ENCODE measurements at regions not wholly inside any gene's neighbourhood (a gene's known extent, or its start where the extent isn't known, plus 50 kb on each side); places are given as distances from the start of the nearest gene placed in this dataset.

DNA sequence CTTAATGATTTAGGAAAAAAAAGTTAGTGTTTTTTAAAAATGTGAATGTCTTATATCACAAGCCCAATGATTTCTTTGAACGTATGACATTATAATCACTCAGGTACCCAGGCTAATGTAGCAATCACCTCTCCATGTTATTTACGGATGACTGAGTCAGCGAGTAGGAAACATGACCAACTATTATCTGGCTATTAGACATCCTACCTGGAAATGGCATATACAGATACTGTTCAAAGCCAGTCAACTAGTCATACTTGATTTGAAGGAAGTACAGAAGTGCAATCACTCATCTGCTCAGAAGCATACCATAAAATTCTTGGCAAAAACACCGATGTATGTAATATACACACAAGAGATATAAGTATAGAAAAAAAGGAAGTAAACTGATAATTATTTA lies 732.5 kb downstream of the ARAP2 start:
- DNase-seq, result no peak

DNA sequence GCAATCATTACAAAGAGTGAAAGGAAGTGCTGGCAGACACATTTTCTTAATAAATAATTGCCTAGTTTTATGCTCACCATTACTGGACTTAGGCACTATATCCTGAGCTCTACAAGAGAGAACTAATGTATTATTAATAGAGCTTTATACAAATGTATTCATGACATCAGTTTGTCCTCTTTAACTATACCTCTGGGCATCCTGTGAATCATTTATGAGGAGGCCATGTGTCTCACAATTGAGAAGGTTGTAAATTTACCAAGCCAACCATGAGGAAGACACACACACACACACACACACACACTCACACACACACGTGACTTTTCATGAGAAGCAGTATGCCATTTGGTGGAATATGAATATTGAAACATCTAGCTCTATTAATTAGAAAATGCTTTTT lies 728.2 kb downstream of the ARAP2 start:
- DNase-seq, result no peak

DNA sequence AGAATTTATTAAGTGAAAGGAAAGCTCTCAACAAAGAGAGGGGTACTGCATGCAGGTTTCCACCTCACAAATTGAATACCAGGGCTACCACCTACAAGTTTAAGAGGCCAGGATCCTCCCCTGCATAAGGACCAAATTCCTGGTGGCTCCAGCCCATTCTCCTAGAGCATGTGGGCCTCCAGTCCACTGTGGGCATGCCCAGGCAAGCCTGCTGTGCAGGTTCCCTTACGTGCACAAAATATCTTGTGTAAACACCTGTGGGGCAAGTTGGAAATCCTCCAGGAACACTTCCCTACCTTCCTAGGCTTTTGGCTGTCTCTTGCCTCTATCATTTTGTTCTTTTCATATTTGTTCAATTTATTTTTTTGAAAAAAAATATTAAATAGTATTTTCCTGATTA lies 724.3 kb downstream of the ARAP2 start:
- no peak for DNase-seq

DNA sequence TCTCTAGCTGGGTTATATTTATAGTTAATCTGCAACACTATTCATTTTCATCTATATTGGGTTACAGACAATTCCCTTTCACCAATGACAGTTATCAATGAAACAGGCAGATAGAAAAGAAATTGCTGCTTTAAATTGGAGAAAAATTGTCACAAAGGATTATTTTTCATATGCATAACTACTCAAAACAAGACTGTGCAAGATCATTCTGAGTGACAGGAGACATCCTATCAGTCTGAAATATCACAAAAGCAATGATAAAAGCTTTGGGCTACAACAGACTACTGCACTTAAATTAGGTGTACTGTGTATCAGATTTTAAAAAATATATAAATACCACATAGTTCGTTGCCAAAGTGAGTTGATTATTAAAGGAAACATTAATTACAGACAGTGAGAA lies 722.6 kb downstream of the ARAP2 start:
- no peak for DNase-seq

DNA sequence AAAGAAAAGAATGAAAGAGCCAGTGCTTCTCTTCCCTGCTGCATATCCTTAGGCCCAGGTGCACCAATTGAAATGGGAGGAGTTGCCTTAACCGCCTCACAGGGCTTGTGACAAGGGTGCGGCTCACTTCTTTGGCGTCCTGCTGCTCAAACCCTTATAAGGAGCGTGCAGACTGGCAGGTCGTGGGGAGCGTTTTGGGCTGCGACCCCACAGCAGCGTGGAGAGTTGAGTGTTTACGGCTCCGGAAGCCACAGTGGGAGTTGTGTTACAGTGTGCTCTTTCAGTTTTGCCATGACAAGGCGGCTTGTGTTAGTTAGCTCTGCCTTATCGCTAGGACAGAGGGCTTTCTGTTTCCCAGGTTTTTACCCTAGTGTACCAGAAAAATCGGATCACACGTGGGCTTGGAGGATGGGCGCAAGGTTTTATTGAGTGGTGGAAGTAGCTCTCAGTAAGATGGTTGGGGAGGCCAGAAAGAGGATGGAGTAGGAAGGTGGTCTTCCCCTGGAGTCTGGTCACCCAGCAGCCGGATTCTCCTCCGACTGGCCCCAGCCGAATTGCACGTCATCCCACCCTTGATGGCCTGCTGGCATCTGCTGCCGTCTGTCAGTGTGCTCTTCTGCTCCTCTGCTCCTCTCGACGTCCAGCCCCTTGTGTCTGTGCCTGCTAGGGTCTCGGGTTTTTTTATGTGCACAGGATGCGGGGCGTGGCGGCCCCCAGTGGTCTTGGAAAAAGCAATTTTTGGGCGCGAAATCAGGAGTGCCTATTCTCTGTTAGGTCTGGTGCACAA lies 718.9 kb downstream of the ARAP2 start:
- DNase-seq, result no peak

DNA sequence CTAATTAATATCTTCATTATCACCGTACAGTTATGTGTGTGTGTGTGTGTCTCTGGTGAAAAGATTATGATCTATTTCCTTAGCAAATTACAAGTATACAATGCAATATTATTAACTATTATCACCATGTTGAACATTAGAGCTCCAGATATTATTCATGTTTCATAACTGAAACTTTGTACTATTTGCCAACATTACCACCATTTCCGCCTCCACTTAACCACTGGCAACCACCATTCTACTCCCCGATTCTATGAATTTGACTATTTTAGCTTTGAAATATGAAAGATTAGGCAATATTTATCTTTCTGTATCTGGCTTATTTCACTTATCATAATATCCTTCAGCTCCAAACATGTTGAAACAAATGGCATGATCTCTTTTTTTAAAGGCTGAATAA lies 717.9 kb downstream of the ARAP2 start:
- no peak for DNase-seq

DNA sequence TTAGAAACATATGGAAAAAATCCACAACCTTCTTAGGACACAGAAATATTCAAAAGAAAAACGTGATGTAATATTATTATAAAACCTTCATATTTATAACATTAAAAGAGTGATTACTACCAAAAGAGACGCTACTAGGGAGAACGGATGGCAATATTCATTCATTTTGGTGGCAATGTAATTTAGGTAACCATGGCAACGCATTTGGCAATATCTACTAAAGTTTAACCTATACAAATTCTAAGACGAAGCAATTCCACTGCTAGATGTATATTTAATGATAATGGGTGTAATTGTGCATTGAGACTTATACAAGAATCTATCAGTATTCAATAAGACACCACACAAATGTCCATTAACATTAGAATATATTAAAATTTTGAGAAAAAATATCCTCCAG lies 709.4 kb downstream of the ARAP2 start:
- DNase-seq, result no peak

DNA sequence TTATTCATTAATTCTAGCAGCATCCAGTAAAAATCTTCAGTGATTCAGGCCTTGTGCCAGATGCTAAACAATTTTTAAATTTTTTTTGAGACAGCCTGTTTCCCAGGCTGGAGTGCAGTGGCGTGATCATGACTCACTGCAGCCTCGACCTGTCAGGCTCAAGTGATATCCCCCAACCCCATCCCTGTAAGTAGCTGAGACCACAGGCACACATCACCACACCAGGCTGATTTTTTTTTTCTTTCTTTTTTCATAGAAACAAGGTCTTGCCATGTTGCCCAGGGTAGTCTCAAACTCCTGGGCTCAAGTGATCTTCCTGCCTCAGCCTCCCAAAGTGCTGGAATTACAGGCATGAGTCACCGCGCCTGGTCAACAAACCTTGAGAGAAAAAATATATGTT lies 705.5 kb downstream of the ARAP2 start:
- no peak for DNase-seq

DNA sequence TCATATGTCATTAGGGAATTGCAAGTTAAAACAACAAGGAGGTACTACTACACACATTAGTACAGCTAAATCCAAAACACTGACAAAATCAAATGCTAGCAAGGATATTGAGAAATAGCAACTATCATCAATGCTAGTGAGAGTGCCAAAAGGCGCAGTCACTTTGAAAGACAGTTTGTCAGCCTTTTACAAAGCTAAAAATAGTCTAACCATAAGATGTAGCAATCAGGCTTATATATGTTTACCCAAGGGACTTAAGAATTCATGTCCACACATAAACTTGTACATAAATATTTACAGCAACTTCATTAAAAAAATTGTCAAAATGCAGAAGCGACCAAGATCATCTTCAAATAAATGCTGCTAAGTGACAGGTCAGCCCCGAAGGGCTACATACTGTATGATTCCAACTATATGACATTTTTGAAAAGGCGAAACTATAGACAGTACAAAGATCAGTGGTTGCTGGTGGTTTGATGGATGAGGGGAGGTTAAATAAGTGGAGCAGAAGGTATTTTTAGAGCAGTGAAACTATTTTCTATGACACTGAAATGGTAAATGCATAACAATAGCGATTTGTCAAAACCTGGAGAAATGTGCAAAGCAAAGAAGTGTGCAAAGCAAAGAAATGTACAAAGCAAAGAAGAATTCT lies 704.8 kb downstream of the ARAP2 start:
- DNase-seq, result no peak

DNA sequence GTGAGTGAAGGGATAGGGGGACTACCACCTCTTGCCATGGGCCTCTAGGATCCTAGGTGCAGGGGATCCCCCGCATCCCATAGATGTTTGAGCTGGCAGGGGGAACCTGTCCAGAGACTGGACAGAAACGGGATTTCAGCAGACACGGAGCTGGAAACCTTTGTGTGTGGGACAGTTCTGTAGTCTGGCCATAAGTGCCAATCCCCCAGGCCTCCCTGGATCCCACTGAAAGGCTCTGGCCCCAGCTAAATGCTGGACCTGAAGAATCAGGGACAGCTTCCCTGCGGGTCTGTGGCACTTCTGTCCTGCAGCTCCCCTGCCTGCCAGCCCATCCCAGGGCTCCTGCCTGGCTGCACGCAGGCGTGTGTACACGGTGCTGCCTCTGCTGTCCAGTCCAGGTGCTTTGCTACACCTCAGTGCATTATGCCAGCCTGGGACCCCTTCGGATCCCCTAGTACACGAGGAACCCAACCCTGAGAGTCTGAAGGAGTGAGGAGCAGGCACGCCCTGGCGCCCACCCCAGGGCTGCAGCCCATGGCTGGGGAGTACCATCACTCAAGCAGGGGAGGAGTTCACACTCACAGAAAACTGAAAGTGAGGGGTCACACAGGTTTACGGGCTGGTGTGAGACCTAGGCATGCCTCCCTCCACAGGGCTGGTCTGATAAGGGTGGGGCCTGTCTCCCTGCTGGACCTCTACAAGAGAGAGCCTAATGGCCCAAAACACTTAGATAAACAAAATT lies 703.0 kb downstream of the ARAP2 start:
- no peak for DNase-seq

DNA sequence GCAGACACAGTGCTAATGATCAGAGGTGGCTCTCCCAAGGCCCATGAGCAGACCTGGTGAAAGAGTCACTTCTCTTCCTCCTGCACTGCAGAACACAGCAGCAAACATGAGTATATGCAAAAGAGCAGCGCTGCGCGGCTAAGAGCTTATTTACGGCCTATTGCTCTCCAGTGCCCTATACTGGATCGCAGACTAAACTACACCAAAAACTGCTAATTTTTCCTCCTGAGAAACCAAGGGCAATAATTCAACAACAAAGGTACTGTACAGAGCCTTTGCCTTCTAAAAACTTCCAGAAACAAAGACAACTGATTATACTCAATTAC lies 702.5 kb downstream of the ARAP2 start:
- DNase-seq, result no peak

DNA sequence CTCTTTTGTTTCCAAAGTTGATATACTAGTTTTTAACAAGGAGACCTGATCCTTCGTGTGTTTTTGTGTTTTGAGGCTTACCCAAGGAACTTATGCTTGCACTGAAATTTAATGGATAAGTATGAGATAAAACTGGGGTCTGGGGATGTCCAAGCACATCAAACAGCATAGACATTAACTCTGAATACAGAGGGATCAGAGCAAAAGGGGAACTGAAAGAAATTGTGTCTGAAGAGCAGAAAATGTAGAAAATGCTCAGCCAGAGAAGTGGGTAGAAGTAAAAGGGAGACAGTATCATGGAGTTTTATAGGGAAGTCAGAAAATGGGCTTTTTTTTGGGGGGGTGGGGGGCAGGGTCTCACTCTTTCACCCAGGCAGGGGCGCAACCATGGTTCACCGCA lies 695.4 kb downstream of the ARAP2 start:
- DNase-seq, result no peak

DNA sequence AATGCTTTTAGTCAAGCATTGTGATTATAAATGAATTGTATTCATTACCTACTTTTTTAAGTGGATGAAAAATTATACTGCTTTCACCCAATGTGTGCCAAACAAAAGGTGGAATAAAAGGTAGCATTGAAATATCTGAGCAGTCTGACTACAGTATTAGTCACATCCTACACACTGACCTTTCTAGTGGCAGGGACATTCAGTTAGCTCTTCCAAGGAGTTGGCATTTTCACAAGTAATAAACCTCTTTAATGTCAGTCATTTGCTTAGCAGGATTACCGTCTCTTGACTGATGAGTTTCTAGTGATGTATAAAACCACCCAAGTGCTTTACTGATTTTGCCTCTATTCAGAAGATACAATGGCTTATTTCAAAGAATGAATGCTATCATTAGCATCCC lies 687.9 kb downstream of the ARAP2 start:
- DNase-seq, result no peak

DNA sequence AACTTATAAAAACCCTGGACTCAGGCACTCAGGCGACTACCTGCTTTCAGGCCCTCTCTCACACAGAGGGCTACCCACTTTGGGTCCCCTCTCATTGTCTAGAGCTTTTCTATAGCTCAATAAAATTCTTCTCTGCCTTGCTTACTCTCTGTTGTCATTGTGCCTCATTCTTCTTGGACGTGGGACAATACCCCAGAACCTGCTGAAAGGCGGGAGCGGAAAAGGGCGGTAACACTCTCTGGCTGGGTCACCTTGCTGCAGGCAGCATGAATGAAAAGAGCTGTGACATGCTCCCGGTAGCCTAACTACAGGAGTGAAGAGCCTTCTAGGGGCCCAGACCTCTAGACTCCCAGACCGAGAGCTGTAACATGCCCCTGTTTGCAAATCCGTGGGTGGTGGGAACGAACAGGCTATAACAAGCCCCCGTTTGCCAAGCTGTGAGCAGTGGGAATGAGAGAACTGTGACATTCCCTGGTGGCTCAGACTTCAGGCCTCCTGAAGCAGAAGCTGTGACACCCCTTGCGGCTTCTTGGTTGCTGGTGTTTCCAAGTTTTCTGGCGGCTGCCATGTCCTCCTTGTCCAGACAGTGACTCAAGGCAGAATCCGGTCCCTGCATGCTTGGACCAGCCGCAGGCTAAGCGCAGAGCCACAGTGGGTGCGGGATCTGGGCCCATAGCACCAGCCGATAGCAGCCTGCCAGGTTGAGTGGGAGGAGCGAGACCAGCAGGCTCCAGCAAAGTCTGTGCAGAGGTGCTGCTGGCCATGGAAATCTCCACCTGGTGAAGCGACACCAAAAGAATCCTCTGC lies 684.6 kb downstream of the ARAP2 start:
- no peak for DNase-seq

DNA sequence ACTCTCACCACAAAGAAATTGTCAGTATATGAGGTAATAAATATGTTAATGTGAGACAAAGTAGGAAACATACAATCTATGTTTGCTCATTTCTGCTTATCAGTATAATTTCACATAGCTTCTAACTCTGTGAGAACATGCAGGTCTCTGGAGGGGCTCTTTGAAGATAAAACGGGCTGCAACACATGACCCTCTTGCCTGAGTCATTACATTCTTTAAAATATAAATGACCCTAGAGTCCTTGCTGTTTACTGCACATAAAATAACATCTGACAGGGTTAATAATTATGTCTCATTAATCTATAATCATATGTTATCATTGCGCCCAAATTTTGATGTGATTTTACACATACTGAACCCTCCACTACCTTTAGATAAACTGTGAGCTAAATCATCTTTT lies 681.5 kb downstream of the ARAP2 start:
- DNase-seq, result no peak

DNA sequence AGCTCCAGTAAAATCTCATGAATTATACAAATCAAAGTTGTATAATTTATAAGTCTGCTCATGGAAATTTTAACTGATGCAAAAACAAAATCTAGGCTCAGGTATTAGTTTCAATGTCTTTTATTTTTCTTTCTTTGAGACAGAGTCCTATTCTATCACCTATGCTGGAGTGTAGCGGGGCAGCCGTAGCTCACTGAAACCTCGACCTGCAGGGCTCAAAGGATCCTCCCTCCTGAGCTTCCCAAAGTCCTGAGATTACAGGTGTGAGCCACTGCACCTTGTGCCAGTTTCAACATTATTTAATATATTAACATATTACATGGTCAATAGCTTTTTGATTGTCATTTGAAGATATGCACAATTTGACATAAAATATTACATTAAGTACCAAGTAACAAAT lies 678.7 kb downstream of the ARAP2 start:
- DNase-seq, result no peak

DNA sequence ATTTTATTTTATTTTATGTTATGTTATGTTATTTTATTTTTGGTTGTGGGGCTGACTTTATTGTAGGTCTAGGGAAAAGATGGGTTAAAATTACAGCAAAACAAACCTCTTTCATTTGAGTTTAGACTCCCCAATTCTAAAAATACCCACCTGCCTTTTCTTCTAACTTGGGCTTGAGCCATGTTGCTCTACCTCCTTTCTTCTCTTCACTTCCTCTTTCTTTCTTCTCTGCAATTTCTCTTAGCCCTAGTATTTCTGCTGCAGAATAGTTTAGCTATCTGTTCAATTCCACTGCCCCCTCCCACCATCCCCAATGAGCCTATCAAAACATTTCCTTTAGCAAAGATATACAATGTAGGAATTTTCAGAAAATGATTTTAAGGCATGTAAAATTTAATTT lies 653.3 kb downstream of the ARAP2 start:
- no peak for DNase-seq

DNA sequence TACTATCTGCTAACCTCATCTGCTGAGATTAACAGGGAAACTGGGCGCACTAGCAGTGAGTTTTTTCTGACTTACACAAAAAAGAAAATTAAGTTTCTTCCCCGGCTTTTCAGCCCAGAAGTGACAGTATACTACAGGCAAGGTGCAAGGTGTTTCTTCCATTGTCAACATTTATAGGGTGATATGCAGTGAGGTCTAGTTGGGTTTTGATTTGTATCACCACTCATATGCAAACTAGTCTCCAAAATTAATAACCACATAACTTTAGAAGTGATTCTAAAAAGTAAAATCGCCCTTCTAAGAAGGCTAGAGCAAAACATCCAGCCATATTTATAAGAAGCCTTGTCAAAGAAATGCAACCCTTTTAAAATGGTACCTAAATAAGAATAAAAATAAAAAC lies 640.1 kb downstream of the ARAP2 start:
- DNase-seq, result no peak

DNA sequence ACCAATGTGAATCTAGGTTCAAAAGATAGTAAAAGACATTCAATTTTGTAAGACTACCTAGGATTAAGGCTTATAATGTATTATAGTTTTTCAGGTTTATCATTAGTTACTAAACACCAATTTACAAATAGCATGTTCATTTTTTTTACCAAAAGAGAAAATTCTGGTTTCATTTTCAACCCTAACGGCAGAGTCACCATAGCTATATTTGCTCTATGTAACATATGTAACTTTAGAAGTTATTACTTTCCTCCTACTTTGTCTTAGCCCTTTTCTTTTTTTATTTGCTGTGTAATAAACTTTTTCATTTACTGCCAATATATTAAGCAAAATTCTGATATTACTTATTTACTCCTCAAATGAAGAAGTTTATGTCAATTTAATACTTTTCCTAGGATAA lies 639.6 kb downstream of the ARAP2 start:
- no peak for DNase-seq

DNA sequence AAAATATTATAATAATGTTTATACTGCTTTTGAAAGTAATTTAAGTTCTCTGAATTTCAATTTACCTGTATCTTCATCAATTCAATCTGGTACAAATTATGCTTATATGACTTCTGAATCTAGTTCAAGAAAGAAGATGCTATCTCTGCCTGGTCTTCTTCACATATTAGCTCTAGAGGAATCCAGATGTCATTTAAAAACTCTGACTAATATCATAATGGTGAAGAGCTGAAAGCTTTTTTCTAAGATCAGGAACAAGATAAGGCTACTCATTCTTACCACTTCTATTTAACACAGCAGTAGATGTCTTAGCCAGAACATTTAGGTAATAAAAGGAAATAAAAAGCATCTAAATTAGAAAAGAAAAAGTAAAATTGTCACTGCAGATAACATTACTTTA lies 636.1 kb downstream of the ARAP2 start:
- no peak for DNase-seq

DNA sequence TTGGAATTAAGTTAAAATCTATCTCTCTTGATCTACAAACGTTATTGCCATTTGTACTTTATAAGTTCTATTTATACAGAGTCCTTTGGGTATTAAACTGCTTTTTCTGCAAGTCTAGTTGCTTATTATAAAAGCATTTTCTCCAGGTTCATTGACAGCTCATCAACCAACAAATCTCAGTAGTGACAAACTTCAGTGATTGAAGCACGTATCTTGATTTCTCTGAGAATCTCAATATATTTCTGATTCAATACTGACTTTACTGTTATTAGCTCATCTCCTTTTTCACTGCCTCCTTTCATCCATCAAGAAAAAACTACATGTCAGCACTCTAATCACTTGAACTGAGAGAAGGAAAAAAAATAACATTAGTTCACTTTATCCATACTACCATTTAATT lies 630.2 kb downstream of the ARAP2 start:
- DNase-seq, result no peak

DNA sequence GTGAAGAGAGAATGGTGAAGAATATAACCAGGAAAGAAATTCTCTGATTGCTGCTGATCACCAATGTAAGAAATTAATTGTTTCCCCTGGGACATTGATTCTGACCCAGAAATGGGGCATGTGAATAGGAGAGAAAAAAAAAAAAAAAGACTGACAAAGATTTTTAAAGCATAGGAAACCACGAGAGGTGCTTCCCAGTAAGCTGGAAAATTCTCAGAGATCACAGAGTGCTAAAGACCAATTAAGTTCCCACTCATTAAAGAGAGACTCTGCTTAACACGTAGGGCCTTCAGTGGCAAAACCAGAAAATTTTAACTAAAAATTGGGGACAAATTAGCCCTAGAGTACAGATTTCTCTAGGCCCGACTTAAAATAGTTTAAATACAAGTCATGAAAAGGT lies 604.4 kb downstream of the ARAP2 start:
- DNase-seq, result no peak

DNA sequence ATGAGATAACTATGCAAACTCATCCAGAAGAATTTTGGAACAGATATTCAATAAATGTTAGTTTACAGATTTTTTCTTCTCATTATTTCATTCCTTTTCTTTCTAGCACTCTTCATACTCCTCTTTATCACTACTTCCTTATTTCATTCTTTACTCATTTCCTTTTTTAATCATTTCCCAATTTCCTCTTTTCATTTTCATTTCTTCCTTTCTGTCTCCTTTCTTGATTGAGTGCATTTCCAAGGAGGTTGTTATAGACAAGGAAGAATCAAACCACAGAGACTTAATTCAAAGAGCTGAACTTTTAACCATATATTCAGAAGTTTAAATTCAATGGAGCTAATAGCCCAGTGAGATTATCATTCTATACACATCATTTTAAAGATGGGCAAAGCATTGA lies 600.7 kb downstream of the ARAP2 start:
- no peak for DNase-seq

DNA sequence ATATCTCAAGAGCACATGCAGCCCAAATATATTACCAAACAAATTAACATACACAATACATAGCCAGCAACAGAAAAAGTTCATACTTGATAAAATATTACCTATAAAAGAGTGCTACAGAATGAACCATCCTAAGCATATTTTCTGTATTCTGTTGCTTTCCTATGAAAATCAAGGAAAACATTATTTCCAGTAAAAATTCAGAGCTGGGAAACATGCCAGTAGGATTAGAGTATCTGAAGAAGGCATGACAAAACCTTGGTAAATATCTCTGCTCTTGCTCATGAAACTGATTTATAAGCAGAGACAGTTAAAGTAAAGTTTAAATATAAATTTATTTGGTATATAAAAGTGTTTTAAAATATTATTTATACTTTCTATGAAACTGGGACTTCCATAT lies 599.7 kb downstream of the ARAP2 start:
- no peak for DNase-seq
